ENCODE measurements at regions not wholly inside any gene's neighbourhood (a gene's known extent, or its start where the extent isn't known, plus 50 kb on each side); places are given as distances from the start of the nearest gene placed in this dataset.

DNA sequence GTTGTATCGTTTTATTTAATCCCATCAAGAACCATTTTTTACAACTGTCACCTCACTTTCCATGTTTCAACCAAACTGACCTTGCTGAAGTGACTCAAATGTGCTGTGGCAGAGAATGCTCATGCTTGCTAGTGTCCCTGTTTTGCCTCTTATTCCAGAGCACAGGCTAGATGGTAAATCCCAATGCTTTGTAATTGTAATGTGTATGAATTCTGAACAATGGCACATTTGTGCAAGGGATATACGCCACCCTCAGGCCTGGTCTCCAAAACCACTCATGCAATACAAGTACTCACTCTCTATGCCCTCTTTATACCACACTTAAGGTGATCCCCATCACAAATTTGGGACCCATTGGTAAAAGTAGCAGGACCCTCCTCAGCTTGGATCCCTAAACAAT lies 313.6 kb downstream of the HHIPL2 start:
- Mint-ChIP-seq H3K4me1 (ENCODE audit: low read depth) (no peaks in the 10 kb centered on the region), H3K27me3 (no peaks in the 10 kb centered on the region), H3K27ac (no peak overlapping the region), H3K36me3 (peaks cover 4% of the 10 kb centered on the region), H3K4me3 (no peak overlapping the region), H3K9me3 (ENCODE audit: low read depth) (no peaks in the 10 kb centered on the region)

DNA sequence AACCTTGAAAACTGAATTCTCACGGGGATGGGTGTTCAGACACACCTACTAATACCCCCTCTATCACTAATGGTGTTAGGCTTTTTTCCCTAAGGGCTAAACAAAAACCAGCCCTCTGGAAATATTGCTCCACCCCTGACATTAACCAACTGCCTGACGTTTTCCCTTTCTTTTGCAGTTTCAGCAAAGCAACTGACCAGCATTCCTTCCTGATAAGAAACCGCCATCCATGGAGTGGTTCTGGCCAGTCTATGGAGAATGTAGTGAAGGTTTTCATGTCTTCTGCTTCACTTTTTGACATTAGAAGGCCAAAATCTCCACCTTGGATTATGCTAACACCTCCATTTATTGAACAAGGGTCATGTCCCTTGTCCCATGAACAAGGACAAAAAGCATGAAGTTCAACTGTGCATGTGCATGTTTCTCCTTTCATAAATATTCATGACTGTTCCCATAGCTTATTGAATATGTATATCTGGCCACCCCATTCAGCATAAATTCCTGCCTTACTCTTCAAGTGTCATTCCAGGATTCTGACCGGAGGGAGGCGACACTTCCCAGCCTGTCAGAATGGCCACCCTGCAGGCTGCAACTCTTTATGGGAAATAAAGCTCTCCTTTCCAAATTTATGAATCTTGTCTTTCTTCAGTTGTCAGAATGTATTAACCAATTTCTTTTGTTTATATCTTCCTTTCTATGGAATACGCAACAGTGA lies 314.3 kb downstream of the HHIPL2 start:
- H3K36me3 Mint-ChIP-seq, result peaks cover 4% of the 10 kb centered on the region
- no peak overlapping the region for H3K4me3 Mint-ChIP-seq
- no peaks in the 10 kb centered on the region for H3K27me3 Mint-ChIP-seq
- H3K27ac Mint-ChIP-seq, result no peak overlapping the region
- H3K4me1 Mint-ChIP-seq (ENCODE audit: low read depth), result no peaks in the 10 kb centered on the region
- no peaks in the 10 kb centered on the region for H3K9me3 Mint-ChIP-seq (ENCODE audit: low read depth)

GRCh38 chr1:222232842-222233241 lies 315.1 kb downstream of the HHIPL2 start:
- H3K9me3 Mint-ChIP-seq (ENCODE audit: low read depth), result peaks cover 5% of the 10 kb centered on the region
- no peaks in the 10 kb centered on the region for H3K4me1 Mint-ChIP-seq (ENCODE audit: low read depth)
- H3K4me3 Mint-ChIP-seq, result no peak overlapping the region
- H3K36me3 Mint-ChIP-seq, result peaks cover 4% of the 10 kb centered on the region
- no peak overlapping the region for H3K27ac Mint-ChIP-seq
- no peaks in the 10 kb centered on the region for H3K27me3 Mint-ChIP-seq

GRCh38 chr1:222229672-222230312 lies 318.1 kb downstream of the HHIPL2 start:
- no peaks in the 10 kb centered on the region for H3K27me3 Mint-ChIP-seq
- H3K4me3 Mint-ChIP-seq, result no peak overlapping the region
- peaks cover 8% of the 10 kb centered on the region for H3K9me3 Mint-ChIP-seq (ENCODE audit: low read depth)
- H3K36me3 Mint-ChIP-seq, result peaks cover 12% of the 10 kb centered on the region
- no peaks in the 10 kb centered on the region for H3K4me1 Mint-ChIP-seq (ENCODE audit: low read depth)
- no peak overlapping the region for H3K27ac Mint-ChIP-seq

- Mint-ChIP-seq H3K27me3 (no peaks in the 10 kb centered on the region), H3K36me3 (peaks cover 10% of the 10 kb centered on the region), H3K9me3 (ENCODE audit: low read depth) (peaks cover 8% of the 10 kb centered on the region), H3K4me3 (no peak overlapping the region), H3K4me1 (ENCODE audit: low read depth) (no peaks in the 10 kb centered on the region), H3K27ac (no peak overlapping the region)
Observed at GRCh38 chr1:222225316-222225691, 322.6 kb downstream of the HHIPL2 start.

- Mint-ChIP-seq H3K36me3 (peaks cover 10% of the 10 kb centered on the region), H3K4me3 (no peak overlapping the region), H3K27ac (no peak overlapping the region), H3K9me3 (ENCODE audit: low read depth) (peaks cover 13% of the 10 kb centered on the region), H3K4me1 (ENCODE audit: low read depth) (no peaks in the 10 kb centered on the region), H3K27me3 (no peaks in the 10 kb centered on the region)
Observed at GRCh38 chr1:222224636-222225315, 323.1 kb downstream of the HHIPL2 start.

- H3K4me1 Mint-ChIP-seq (ENCODE audit: low read depth), result no peaks in the 10 kb centered on the region
- H3K4me3 Mint-ChIP-seq, result no peak overlapping the region
- peaks cover 14% of the 10 kb centered on the region for H3K9me3 Mint-ChIP-seq (ENCODE audit: low read depth)
- no peak overlapping the region for H3K27ac Mint-ChIP-seq
- no peaks in the 10 kb centered on the region for H3K27me3 Mint-ChIP-seq
- peaks cover 10% of the 10 kb centered on the region for H3K36me3 Mint-ChIP-seq
Observed at GRCh38 chr1:222224156-222224555, 323.7 kb downstream of the HHIPL2 start.

GRCh38 chr1:222223010-222223409 lies 324.9 kb downstream of the HHIPL2 start:
- Mint-ChIP-seq H3K9me3 (ENCODE audit: low read depth) (peaks cover 16% of the 10 kb centered on the region), H3K27me3 (no peaks in the 10 kb centered on the region)

DNA sequence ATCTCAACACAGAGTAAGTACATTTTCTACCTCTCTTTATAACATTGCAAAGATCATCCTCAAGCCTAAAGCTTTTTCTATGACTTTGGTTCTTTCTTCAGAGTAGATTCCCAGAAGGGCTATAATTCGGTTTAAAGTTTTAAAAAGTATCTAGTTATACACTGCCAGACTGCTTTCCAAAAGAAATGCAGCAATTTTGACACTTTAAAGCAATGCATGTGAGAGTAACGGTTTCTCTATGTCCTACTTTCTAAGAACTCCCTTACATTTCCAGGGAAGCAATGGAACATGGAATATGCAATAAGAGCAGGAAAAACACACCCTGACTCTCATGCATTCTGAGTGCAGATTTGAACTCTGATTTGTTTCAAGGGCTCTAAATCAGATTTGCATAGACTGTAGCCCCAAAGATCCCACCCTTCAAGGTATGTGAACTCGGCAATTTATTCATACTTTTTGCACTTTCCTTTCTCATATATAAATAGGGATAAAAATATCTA lies 331.6 kb downstream of the HHIPL2 start:
- H3K9me3 Mint-ChIP-seq (ENCODE audit: low read depth), result peaks cover 11% of the 10 kb centered on the region
- no peaks in the 10 kb centered on the region for H3K27me3 Mint-ChIP-seq
- H3K4me1 Mint-ChIP-seq (ENCODE audit: low read depth), result no peaks in the 10 kb centered on the region
- H3K36me3 Mint-ChIP-seq, result peaks cover 4% of the 10 kb centered on the region
- no peak overlapping the region for H3K4me3 Mint-ChIP-seq
- no peak overlapping the region for H3K27ac Mint-ChIP-seq

More at GRCh38 chr1:222223010-222223409, 324.9 kb downstream of the HHIPL2 start:
- H3K27ac Mint-ChIP-seq, result no peak overlapping the region
- no peaks in the 10 kb centered on the region for H3K4me1 Mint-ChIP-seq (ENCODE audit: low read depth)
- peaks cover 13% of the 10 kb centered on the region for H3K36me3 Mint-ChIP-seq
- no peak overlapping the region for H3K4me3 Mint-ChIP-seq

GRCh38 chr1:222210776-222211175 lies 337.1 kb downstream of the HHIPL2 start:
- no peaks in the 10 kb centered on the region for H3K36me3 Mint-ChIP-seq
- H3K9me3 Mint-ChIP-seq (ENCODE audit: low read depth), result no peaks in the 10 kb centered on the region
- no peaks in the 10 kb centered on the region for H3K4me1 Mint-ChIP-seq (ENCODE audit: low read depth)
- no peaks in the 10 kb centered on the region for H3K27me3 Mint-ChIP-seq
- H3K4me3 Mint-ChIP-seq, result no peak overlapping the region
- H3K27ac Mint-ChIP-seq, result no peak overlapping the region

- Mint-ChIP-seq H3K36me3 (no peaks in the 10 kb centered on the region), H3K4me1 (ENCODE audit: low read depth) (no peaks in the 10 kb centered on the region), H3K27ac (no peak overlapping the region), H3K4me3 (no peak overlapping the region), H3K27me3 (no peaks in the 10 kb centered on the region), H3K9me3 (ENCODE audit: low read depth) (no peaks in the 10 kb centered on the region)
Observed at GRCh38 chr1:222204475-222204874, 343.4 kb downstream of the HHIPL2 start.

DNA sequence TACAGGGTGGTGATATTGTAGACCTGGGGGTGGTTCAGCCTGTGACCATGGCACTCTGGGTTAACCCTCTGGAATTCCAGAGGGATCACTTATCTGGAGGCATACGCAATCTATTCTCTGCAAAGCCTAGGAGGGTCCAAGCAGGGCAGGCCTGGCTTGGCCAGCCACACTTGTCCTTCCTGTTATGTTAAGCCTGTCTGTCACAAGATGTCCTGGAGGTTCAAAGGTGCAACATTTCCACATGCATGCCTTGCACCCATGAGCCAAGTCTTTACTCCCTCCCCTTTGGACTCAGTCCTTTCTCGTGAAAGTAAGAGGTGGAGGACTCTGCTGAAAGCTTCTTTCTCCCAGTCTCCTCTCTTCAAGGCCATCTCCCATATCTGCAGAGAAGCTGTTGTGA lies 345.1 kb downstream of the HHIPL2 start:
- no peaks in the 10 kb centered on the region for H3K27me3 Mint-ChIP-seq
- H3K9me3 Mint-ChIP-seq (ENCODE audit: low read depth), result no peaks in the 10 kb centered on the region
- H3K27ac Mint-ChIP-seq, result no peak overlapping the region
- H3K4me3 Mint-ChIP-seq, result no peak overlapping the region
- no peaks in the 10 kb centered on the region for H3K4me1 Mint-ChIP-seq (ENCODE audit: low read depth)
- peaks cover 4% of the 10 kb centered on the region for H3K36me3 Mint-ChIP-seq

DNA sequence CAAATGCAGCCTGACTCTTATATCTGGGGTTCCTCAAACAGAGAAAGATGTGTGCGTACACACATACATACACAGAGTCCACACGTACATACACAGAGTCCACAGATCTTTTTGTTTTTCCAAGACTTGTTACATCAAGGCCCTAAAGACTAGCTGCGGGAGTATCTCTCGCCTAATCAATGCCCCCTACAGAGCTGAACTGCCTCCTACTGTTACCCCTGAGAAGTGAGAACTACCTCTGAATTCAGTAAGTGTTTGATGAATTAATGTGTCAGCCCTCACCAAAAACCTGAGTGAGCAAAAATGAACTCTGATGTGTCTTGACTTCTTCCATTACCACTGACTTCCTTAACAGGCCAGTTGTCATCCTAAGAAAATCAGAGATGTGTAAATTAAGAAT lies 351.2 kb downstream of the HHIPL2 start:
- Mint-ChIP-seq H3K36me3 (peaks cover 4% of the 10 kb centered on the region), H3K9me3 (ENCODE audit: low read depth) (peaks cover 2% of the 10 kb centered on the region), H3K27me3 (no peaks in the 10 kb centered on the region), H3K4me3 (no peak overlapping the region), H3K4me1 (ENCODE audit: low read depth) (no peaks in the 10 kb centered on the region), H3K27ac (no peak overlapping the region)

- no peak overlapping the region for H3K27ac Mint-ChIP-seq
Observed at GRCh38 chr1:222196288-222196687, 351.6 kb downstream of the HHIPL2 start.

DNA sequence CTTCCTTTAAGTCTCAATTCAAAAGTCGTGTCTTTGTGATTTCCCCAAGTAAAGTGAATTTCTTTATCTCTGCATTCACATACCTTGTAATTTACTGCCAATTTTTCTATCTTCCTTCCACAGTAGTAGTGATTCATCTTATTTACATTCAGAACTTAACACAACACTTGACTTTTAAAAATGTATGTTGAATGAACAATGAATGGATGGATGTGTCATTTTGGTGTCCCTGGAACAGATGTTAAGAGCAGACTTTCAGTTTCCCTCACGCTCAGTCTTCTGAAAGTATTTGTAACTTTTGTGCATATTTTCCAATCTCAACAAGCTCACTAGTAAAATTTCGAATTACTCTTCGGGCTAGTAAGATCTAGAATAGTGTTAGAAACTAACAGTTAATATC lies 352.0 kb downstream of the HHIPL2 start:
- peaks cover 2% of the 10 kb centered on the region for H3K27me3 Mint-ChIP-seq
- H3K4me3 Mint-ChIP-seq, result no peak overlapping the region

More at GRCh38 chr1:222196288-222196687, 351.6 kb downstream of the HHIPL2 start:
- Mint-ChIP-seq H3K9me3 (ENCODE audit: low read depth) (peaks cover 6% of the 10 kb centered on the region), H3K36me3 (peaks cover 4% of the 10 kb centered on the region), H3K4me3 (no peak overlapping the region), H3K27me3 (peaks cover 2% of the 10 kb centered on the region), H3K4me1 (ENCODE audit: low read depth) (no peaks in the 10 kb centered on the region)

More for the DNA sequence above, 352.0 kb downstream of the HHIPL2 start:
- Mint-ChIP-seq H3K36me3 (peaks cover 4% of the 10 kb centered on the region), H3K4me1 (ENCODE audit: low read depth) (no peaks in the 10 kb centered on the region), H3K9me3 (ENCODE audit: low read depth) (peaks cover 7% of the 10 kb centered on the region), H3K27ac (no peak overlapping the region)
